CD4-positive, alpha-beta T cell treated with Interleukin-17A for 4 hours (primary cell): ENCODE measurements at regions not wholly inside any gene's neighbourhood (a gene's known extent, or its start where the extent isn't known, plus 50 kb on each side); places are given as distances from the start of the nearest gene placed in this dataset.
"Not testable (repeated sequence)": the region's sequence is repeated elsewhere in the genome, so short reads cannot be mapped to it uniquely, and the experiment has no call there.

ENCODE experiments used
- DNase-seq: peaks from one replicate; pipeline ENCODE4 v3.0.0-alpha.2; 2020; ENCODE audit warnings: mixed read lengths

DNA sequence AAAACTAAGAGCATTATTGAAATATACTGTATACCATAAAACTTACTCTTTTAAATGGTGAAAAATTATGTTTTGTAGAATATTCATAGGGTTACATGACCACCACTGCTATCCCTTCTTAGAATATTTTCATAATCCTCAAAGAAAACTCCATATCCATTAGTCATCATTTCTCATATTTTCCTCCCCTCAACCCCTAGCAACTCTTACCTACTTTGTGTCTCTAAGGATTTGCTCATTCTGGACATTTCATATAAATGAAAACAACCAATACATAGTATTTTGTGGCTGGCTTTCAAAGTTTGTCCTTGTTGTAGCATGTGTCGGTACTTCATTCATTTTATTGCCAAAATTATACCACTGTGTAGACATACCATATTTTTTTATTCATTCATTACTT lies 863.8 kb downstream of the KCNA4 start:
- no peak for DNase-seq

DNA sequence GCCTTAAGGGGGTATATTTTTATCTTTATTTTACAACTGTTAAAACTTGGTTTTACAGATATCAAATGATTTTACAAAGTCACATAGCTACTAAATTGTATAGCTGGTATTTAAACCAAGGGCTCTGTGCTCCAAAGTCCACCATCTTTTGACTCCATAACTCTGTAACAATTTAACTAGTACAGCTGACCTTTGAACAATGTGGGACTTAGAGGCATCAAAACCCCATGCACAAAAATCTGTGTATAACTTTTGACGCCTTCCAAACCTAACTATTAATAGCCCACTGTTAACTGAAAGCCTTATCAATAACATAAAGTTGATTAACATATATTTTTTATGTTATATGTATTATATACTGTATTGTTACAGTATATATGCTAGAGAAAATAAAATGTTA lies 874.3 kb downstream of the KCNA4 start:
- not testable (repeated sequence) for DNase-seq

DNA sequence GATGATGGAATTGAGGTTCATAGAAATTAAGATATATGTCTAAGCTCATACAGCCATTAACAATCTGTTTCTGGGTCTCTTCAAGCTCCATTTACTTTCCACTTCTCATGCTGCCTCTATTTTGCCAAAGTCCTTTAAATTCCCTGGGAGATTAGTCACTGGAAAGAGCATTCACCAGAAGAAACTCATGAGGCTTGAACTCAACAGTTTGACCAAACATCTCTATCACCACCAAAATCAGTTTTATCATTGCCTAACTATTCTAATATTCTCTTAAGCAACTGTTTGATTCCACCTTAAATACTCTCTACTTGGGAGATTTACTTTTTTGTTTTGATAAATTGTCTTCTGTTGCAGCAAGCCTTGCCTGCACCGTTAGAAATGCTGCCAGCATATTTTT lies 881.3 kb downstream of the KCNA4 start:
- DNase-seq: no peak

DNA sequence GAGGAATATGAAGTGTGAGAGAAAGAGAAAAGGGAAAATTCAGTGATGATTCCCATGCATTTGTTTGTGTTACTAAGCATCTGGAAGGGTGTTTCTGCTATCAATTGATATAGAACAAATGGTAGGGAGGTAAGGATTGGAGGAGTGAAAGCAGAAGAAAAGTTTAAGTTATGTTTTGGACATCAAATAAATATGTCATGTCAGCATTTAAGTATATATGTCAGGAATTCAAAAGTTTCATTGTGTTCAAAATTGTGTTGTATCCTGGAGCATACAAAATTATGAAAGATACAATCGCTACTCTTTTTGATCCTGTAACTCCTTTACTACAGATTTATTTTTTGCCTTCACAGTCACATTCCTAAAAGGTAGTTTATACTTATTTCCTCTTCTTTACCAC lies 885.8 kb downstream of the KCNA4 start:
- no peak for DNase-seq

DNA sequence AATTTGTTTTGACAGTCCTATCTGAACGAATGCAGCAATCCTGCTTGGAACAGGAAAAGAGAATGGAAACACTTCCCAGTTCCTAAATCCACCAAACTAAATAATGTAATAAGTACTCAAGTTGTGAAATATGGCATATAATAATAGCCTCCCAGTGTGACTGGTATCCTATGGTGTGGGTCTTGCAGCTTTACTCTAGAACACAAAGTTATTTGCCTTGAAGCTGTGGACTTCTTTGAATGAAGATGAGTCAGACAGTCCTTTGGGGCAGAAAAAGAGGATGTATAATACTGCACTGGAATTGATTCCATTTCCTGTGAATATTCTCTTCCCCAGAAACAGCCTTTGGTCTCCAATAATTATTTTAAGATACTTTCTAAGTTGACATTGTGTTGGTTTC lies 887.0 kb downstream of the KCNA4 start:
- no peak for DNase-seq

DNA sequence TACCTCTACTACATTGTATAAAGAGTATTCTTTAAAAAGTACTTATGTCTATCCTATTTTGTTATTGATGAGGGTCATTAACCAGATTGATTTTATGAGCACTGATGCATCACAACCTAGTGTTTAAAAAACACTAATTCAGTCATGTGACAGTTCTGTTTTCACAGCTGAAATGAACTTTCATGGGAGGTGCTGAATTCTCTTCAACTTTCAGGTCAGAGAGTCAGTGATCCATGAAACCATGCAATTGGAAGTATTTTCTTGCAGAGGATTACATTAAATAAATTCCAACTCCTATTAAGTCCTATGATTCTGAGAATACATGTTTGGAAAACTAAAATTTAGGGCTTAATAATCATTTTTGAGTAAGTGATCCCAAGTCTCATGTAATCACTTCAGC lies 889.4 kb downstream of the KCNA4 start:
- DNase-seq: no peak

DNA sequence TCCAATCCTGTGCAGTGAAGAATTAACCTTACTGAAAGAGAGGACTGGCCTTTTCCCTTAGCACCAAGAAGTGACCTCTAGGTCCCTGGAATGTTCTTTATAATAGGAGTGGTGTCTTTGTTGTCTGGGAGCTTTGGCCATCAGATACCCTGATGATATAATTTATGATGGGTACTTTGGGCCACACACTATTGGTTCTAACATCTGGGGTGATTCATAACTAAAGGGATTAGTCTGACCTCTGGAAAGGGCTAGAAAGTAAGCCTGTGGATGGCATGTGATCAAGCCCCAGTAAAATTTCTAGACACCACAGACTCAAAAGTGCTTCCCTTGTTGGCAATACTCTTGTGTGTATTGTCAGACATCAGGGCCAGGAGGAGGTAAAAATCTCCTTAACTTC lies 891.2 kb downstream of the KCNA4 start:
- DNase-seq: no peak

DNA sequence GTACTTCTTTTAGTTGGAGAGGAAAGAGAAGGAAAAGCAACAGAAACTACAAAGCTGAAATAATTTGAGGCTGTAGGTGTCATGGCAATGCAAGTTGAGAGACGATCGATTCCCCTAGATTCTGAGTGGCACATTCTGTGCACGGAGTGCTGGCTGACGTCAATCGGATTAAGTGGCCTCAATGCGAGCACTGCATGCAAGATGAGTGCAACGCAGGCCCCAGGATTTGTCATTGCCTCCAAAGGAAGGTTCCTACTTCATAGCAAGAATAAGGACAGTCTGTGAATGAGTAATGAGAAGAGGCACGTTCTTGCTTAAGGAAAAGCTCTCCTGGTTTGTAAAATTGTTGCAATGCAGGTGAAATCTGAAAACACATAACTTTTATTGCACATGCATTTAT lies 892.4 kb downstream of the KCNA4 start:
- no peak for DNase-seq

DNA sequence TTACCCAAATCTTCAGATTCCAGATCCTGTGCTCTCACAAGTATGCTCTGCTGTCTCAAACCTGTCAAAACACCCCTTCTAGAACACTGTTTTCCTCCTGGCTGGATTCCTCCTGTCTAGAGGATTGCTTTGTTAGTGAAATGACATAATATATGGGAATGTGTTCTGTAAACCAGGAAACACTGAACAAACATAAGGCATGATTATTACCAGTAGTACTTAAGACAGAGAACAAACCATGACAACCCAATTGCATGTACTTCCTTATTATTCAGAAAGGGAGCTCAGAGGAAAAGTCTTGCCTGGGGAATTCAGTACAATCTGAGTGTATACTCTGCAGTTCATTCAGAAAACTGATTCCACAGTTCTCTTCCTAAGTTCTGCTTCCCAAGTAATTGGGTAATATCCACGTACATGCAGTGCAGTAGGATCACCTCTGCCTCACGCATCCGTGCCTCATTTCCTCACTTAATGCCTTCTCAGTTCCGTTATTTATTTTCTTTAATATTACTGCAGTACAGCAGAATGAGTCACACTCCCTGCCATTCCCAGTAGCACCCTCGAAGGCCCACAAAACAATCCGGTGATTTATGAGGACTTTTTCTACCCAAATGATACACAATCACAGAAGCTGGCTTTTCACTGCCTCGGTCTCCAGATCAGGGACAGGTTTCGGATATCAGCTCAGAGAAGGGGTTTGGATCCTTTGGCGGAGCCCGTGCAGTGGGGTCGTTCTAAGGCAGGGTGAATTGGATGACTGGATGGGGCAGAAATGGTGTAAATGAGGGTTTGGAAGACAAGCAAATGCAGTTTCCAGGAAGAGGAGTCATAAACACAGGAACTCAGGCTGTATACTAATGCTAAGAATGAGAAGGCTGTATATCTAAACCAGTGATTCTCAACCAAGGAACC lies 896.9 kb downstream of the KCNA4 start:
- DNase-seq: no peak

DNA sequence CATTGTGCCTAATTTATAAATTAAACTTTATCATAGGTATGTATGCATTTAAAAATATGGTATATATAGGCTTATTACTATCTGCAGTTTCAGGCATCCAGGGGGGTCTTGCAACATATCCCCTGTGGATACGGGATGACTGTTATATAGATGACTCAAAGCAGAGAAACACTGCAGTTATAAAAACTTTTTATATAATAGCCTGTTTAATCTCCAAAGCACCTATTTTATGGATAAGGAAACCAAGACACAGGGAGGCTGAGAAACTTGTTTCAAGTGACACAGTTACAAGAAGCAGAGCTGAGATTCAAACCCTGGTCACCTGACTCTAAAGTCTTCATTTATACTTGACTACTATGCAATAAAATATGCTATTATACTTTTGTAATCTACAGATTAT lies 897.7 kb downstream of the KCNA4 start:
- no peak for DNase-seq

DNA sequence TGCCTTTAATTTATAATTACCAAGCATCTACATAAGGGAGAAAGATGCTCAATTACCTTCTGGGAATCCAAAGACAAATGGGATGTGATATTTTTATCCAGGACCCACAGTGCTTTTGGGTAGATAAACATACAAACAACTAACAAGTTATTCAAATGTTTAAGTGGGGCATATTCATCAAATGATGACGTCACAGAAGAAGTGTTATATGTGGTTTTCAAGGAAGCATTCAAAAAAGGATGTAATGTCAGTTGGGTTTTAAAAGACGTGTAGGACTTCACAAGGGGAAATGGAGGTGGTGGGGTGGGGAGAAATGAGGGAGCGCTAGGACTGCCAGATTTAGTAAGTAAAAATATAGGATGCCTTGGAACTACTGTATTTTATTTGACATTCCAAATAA lies 915.9 kb downstream of the KCNA4 start:
- no peak for DNase-seq

DNA sequence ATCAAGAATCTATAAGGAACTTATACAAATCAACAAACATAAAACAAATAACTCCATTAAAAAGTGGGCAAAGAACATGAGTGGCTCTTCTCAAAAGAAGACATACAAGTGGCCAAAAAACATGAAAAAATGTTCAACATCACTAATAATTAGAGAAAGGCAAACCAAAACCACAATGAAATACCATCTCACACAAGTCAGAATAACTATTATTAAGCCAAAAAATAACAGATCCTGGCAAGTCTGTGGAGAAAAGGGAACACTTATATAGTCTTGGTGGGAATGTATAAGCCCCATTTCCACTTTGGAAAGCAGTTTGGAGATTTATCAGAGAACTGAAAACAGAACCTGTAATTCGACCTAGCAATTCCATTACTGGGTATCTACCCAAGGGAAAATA lies 921.0 kb downstream of the KCNA4 start:
- no peak for DNase-seq

DNA sequence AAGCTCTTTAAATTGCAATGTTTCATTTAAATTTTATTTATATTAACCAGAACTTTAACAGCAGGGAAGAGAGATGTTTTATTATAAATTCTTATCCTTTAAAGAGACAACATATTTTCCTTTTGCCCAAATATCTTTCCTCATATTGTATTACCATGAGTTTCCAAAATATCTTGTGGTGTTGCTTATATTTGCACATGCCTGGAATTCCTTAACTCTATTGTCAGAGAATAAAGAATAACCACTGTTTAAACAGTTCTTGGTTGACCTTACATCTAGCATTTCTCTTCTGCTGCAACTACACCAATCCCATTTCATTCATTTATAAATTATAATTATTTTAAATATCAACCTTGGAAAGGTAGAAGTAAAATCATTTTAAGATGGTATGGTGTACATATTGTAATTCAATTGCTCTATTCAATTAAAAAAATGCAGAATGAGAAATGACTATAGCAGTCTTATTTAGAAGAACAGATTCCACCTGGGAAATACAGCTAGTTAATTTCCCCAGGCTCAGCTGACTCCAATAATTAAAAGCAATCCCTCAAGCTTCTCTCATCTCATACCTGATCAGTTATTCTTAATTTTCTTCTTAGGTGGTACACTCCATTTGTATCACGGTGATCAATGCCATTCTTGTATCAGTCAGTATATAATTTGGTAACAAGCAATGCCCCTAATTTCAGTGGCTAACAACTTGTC lies 923.3 kb downstream of the KCNA4 start:
- no peak for DNase-seq

DNA sequence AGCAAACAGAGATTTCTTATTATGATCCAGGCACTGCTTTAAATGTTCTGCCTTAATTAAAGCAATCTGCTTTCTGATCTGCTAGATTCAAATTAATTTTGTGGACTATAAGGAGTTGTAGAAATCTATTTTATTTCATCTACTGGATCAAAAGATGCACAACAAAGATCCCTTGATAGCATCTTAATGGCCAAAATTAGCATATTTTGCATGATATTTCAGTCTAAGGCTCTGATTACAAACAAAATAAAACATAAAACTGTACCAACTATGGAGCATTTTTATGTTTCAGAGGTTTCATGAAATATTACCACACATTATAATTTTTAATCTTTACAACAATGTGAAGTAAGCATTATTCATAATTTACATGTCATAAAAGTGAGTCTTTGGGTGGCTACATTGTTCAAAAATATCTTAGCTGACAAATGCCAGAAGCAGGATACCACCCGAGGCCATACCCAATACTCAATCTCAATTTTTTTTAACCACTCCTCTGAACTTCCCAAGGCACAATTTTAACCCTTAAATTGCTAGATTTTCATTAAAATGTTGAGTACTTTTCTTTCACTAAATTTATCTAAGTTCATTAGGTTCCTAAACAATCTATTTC lies 929.5 kb downstream of the KCNA4 start:
- no peak for DNase-seq

DNA sequence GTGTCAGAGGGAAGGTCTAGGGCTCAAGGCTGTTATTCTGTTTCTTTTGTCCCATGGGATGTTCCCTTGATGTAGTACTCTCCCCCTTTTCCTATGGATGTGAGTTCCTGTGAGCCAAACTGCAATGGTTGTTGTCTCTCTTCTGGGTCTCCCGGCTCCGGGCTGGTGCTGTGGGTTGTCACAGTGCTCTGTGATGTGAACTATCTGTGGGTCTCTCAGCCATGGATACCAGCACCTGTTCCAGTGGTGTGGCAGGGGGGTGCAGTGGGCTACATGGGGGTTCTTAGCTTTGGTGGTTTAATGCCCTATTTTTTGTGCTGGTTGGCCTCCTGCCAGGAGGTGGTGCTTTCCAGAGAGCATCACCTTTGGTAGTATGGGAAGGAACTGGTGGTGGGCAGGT lies 941.1 kb downstream of the KCNA4 start:
- DNase-seq: no peak

DNA sequence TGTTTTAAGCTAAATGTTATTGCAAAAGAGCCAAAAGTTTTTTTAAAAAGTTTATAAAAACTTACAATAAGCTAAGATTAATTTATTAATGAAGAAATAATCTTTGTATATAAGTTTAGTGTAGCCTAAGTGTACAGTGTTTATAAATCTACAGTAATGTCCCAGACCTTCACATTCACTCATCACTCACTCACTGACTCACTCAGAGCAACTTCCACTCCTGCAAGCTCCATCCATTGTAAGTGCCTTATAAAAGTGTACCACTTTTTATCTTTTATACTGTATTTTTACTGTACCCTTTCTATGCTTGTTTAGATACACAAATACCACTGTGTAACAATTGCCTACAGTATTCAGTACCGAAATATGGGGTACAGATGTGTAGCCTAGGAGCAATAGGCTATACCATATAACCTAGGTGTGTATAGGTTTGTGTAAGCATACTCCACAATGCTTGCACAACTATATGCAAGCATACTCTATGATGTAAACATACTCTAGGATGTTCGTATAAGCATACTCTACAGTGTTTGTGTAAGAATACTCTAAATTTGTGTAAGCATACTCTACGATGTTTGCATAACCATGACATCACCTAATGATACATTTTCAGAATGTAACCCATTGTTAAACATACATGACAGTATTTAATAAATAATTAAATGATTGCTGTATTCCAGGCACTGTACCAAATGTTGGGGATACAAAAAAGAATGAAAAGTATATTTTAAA lies 953.0 kb downstream of the KCNA4 start:
- DNase-seq: no peak

DNA sequence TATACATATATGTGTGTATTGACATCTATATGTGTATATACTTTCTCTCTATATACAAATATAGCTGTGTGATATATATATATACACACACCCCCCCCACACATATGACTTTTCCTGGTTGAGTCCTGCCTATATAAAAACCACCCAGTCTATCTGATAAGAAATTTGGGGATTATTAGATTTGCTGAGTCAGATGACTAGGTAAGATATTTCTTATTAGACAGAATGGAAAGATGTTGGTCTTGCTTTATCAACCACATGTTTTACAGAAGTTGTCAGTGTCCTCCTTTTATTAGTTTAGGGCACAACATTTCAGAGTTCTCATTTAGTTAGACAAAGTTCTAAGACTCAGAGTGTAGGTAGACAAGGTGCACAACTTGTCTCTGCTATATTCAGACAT lies 953.3 kb downstream of the METTL15 start:
- DNase-seq: no peak

DNA sequence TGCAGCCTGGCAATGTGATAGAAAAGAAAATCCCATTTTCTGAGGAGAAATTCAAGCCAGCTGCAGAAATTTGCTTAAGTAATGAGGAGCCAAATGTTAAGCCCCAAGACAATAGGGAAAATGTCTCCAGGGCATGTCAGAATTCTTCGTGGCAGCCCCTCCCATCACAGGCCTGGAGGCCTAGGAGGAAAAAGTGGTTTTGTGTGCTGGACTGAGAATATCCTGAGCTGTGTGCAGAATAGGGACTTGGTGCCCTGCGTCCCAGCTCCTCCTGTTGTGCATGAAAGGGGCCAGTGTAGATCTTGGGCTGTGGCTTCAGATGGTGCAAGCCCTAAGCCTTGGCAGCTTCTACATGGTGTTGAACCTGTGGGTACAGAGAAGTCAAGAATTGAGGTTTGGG lies 948.3 kb downstream of the METTL15 start:
- not testable (repeated sequence) for DNase-seq

DNA sequence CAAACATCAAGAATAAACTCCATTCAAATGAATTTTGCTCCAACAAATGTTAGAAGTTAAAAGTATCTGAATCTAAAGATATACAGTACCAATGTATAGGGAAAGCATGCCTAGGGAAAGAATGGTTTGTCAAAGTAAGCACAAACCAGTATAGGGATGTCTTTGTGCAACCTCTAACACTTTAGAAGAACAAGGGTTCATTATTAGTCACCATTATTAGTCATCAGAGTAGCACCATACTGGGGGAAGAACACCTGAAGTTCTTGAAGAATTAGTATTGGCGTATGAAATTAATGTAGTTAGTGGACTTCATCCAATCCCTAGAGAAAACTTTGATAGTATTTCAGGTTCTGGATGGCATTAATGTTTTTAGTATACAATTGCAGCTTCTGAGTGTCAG lies 943.7 kb downstream of the METTL15 start:
- no peak for DNase-seq

DNA sequence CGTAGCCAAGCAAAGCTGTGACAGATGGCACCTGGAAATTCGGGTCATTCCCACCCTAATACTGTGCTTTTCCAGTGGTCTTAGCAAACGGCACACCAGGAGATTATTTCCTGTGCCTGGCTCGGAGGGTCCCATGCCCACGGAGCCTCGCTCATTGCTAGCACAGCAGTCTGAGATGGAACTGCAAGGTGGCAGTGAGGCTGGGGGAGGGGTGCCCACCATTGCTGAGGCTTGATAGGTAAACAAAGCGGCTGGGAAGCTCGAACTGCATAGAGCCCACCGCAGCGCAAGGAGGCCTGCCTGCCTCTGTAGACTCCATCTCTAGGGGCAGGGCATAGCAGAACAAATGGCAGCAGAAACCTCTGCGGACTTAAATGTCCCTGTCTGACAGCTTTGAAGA lies 942.8 kb downstream of the METTL15 start:
- not testable (repeated sequence) for DNase-seq

DNA sequence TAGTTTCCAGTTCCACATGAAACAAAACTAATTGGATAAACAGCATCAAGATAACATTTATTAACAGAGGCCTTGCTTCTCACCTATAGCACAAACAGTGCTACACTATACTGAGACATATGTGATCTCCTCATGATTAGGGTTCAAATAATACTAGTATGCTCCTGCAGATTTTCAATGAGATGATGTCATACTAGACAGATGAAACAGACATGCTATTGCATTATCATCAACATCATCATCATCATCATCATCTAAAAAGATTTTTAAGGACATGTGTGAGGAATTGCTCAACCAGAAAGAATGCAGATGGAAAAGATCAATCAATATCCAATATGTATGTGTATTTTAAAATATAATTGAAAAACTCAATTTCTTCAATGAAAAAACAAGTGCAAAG lies 932.3 kb downstream of the METTL15 start:
- no peak for DNase-seq

DNA sequence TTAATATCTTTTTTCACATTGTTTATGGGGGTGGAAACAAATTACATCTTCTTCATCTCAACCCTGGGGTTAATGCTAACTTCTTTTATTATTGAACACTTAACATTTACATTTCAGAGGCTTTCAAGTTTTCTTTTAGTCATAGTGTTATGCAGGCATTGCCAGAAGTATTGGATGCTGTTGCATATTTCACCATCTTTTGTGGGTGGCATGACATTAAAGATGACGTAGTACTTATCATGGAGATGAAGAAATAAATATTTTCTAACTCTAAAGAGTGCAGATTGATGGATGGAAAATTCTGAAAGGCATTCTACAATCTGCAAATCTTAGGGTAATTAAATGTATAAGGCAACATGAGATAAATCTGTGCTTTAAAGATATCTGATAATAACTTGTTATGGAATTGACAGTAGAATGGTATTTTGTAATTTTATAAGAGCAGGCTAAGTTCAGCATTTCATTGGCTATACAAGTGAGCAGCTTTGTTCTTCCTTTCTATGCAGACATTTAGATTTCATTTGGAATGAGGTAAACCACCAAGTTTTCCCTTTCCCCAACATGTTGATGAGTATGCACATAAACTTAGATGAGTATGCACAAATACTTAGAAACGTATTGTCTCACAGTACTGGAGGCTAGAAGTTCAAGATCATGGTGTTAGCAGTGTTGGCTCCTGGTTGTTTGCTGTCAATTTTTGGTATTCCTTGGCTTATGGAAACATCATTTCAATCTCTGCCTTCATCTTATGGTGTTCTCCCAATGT lies 924.4 kb downstream of the METTL15 start:
- DNase-seq: no peak

DNA sequence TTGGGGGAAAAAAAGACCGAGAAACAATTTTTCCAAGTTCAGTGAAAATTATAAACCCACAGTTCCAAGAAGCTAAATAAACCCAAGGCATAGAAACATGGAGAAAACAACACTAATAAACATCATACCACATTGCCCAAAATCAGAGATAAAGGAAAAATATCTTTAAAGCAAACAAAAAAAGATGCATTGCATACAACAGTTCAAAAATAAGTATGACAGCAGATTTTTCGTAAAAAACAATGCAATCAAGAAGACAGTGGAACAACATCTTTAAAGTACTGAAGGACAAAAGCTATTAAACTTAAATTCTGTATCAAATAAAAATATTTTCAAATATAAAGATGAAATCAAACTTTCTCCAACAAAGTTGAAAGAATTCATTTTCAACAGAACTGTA lies 921.3 kb downstream of the METTL15 start:
- DNase-seq: no peak
